ENCODE measurements at regions not wholly inside any gene's neighbourhood (a gene's known extent, or its start where the extent isn't known, plus 50 kb on each side); places are given as distances from the start of the nearest gene placed in this dataset.

- H3K9ac ChIP-seq (ENCODE audit: insufficient read depth, low read depth, low read length) = no peak overlapping the region
- H3K4me1 ChIP-seq (ENCODE audit: insufficient read depth, low read length) = no peaks in the 10 kb centered on the region
- no peaks in the 10 kb centered on the region for H3K36me3 ChIP-seq (replicated peaks in 1 of 2; ENCODE audit: control insufficient read depth in 1 of 2, insufficient read depth in 2 of 2, low read length in 2 of 2)
- POLR2A ChIA-PET = no interaction called here
- H3K79me2 ChIP-seq (ENCODE audit: insufficient read depth, low read length) = no peaks in the 10 kb centered on the region
- in situ Hi-C loops (cut with HindIII; ENCODE audit: extremely low pct_ligation_motif_present, low pct_unique_long_range_greater_than_20kb) = no loop called here
- H3K27ac ChIP-seq (ENCODE audit: extremely low read length, insufficient read depth, low read length) = no peak overlapping the region
- WGBS (ENCODE audit: low lambda C conversion rate) = 41% methylated on average over 3 of the region's 3 CpGs
- no peaks in the 10 kb centered on the region for H4K20me1 ChIP-seq (ENCODE audit: insufficient read depth, low read length)
- no peaks in the 10 kb centered on the region for H3K9me3 ChIP-seq (ENCODE audit: low read length)
- no peak for TF ChIP-seq ISL2 (CRISPR knock-in tag; IDR thresholded peaks at IDR 0.05)
- TF ChIP-seq ZBTB7A (CRISPR knock-in tag; IDR thresholded peaks at IDR 0.05) = no peak
- no peak for TF ChIP-seq ZNF230 (CRISPR knock-in tag; IDR thresholded peaks at IDR 0.05)
- TF ChIP-seq POGZ (CRISPR knock-in tag; IDR thresholded peaks at IDR 0.05) = no peak
- TF ChIP-seq, protein P1, sequence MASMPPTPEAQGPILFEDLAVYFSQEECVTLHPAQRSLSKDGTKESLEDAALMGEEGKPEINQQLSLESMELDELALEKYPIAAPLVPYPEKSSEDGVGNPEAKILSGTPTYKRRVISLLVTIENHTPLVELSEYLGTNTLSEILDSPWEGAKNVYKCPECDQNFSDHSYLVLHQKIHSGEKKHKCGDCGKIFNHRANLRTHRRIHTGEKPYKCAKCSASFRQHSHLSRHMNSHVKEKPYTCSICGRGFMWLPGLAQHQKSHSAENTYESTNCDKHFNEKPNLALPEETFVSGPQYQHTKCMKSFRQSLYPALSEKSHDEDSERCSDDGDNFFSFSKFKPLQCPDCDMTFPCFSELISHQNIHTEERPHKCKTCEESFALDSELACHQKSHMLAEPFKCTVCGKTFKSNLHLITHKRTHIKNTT (CRISPR knock-in tag; IDR thresholded peaks at IDR 0.05) = no peak
- no peak for TF ChIP-seq HMG20A (CRISPR knock-in tag; IDR thresholded peaks at IDR 0.05; ENCODE audit: borderline replicate concordance)
- no peak for TF ChIP-seq AGO2 (optimal IDR thresholded peaks at IDR 0.05; ENCODE audit: low read depth, low read length)
- no peak for TF ChIP-seq ZNF547 (CRISPR knock-in tag; IDR thresholded peaks at IDR 0.05)
- no peak for TF ChIP-seq NFKB2 (CRISPR knock-in tag; IDR thresholded peaks at IDR 0.05; ENCODE audit: borderline replicate concordance)
- TF ChIP-seq HDAC6 (IDR thresholded peaks at IDR 0.05; ENCODE audit: low read depth, low read length) = no peak
- TF ChIP-seq SNRNP70 (IDR thresholded peaks at IDR 0.05; ENCODE audit: low read depth, low read length) = no peak
- no peak for TF ChIP-seq GABPB1 (CRISPR knock-in tag; IDR thresholded peaks at IDR 0.05)
- TF ChIP-seq ZNF24 (IDR thresholded peaks at IDR 0.05) = no peak
- TF ChIP-seq, protein P2, sequence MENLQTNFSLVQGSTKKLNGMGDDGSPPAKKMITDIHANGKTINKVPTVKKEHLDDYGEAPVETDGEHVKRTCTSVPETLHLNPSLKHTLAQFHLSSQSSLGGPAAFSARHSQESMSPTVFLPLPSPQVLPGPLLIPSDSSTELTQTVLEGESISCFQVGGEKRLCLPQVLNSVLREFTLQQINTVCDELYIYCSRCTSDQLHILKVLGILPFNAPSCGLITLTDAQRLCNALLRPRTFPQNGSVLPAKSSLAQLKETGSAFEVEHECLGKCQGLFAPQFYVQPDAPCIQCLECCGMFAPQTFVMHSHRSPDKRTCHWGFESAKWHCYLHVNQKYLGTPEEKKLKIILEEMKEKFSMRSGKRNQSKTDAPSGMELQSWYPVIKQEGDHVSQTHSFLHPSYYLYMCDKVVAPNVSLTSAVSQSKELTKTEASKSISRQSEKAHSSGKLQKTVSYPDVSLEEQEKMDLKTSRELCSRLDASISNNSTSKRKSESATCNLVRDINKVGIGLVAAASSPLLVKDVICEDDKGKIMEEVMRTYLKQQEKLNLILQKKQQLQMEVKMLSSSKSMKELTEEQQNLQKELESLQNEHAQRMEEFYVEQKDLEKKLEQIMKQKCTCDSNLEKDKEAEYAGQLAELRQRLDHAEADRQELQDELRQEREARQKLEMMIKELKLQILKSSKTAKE (CRISPR knock-in tag; IDR thresholded peaks at IDR 0.05; ENCODE audit: borderline replicate concordance) = no peak
- no peak for TF ChIP-seq ZNF580 (CRISPR knock-in tag; IDR thresholded peaks at IDR 0.05; ENCODE audit: borderline replicate concordance, low read depth)
- no peak for TF ChIP-seq KAT8 (CRISPR knock-in tag; IDR thresholded peaks at IDR 0.05)
- no peak for TF ChIP-seq TRIM22 (IDR thresholded peaks at IDR 0.05)
- DNase-seq (ENCODE audit: low spot score) (no peak), ATAC-seq (no peak), FAIRE-seq (no peak)
- no peak overlapping the region for H3K4me3 ChIP-seq (replicated peaks in 1 of 3; ENCODE audit: insufficient read depth in 1 of 3, low read depth in 2 of 3, low read length in 3 of 3)
- intact Hi-C loops (cut with micrococcal nuclease; ENCODE audit: unreplicated experiment) = no loop called here
- CTCF ChIA-PET (ENCODE audit: low intra/inter-chr PET ratio, low total read pairs) = no interaction called here
- H2AFZ ChIP-seq (ENCODE audit: low read length) = no peak overlapping the region
- H3K4me2 ChIP-seq (ENCODE audit: low read depth, low read length) = no peak overlapping the region
- H3K27me3 ChIP-seq (ENCODE audit: control insufficient read depth in 1 of 2, insufficient read depth in 2 of 2, low read length in 2 of 2) = no peaks in the 10 kb centered on the region
- BruUV-seq (replicated peaks) = no TSS peak
These were observed 290.8 kb downstream of the NFKBIZ start for GRCh38 chr3:102140116-102140515.
